ENCODE measurements at regions not wholly inside any gene's neighbourhood (a gene's known extent, or its start where the extent isn't known, plus 50 kb on each side); places are given as distances from the start of the nearest gene placed in this dataset.

- H3K4me3 Mint-ChIP-seq (ENCODE audit: unreplicated experiment), result no peak overlapping the region
- no TSS peak for BruUV-seq (replicated peaks)
- TF ChIP-seq CTCF (IDR thresholded peaks at IDR 0.05; ENCODE audit: unreplicated experiment), result no peak
- H3K27me3 Mint-ChIP-seq (ENCODE audit: insufficient read depth, unreplicated experiment), result no peaks in the 10 kb centered on the region
- intact Hi-C loops (cut with micrococcal nuclease), result no loop called here
- H3K36me3 Mint-ChIP-seq (ENCODE audit: insufficient read depth, unreplicated experiment), result peaks cover 4% of the 10 kb centered on the region
- peak; percentile 13 for DNase-seq (ENCODE audit: unreplicated experiment)
- H3K27ac Mint-ChIP-seq (ENCODE audit: low read depth, unreplicated experiment), result no peak overlapping the region
- POLR2A ChIA-PET, result interaction anchor here (1.0 to 1.4 kb wide), 3 partner anchors 27 to 65 kb away, joined by 3 to 4 read pairs (median 3); no protein-coding TSS in a partner anchor
- H3K9me3 Mint-ChIP-seq (ENCODE audit: unreplicated experiment), result no peaks in the 10 kb centered on the region
- H3K4me1 Mint-ChIP-seq (ENCODE audit: insufficient read depth, unreplicated experiment), result peaks cover 24% of the 10 kb centered on the region
- CTCF ChIA-PET, result interaction anchor here (1.1 kb wide), 1 partner anchor 22 kb away, joined by 3 read pairs; no protein-coding TSS in a partner anchor
These were observed 232.9 kb downstream of the SYK start for GRCh38 chr9:91034521-91034920.

GRCh38 chr9:91034976-91035824 is 233.6 kb downstream of the SYK start:
- intact Hi-C loops (cut with micrococcal nuclease), result no loop called here
- Mint-ChIP-seq H3K4me3 (ENCODE audit: unreplicated experiment) (no peak overlapping the region), H3K4me1 (ENCODE audit: insufficient read depth, unreplicated experiment) (peaks cover 24% of the 10 kb centered on the region), H3K27ac (ENCODE audit: low read depth, unreplicated experiment) (peak overlapping the region; percentile 66), H3K27me3 (ENCODE audit: insufficient read depth, unreplicated experiment) (no peaks in the 10 kb centered on the region), H3K9me3 (ENCODE audit: unreplicated experiment) (no peaks in the 10 kb centered on the region), H3K36me3 (ENCODE audit: insufficient read depth, unreplicated experiment) (peaks cover 4% of the 10 kb centered on the region)
- no peak for TF ChIP-seq CTCF (IDR thresholded peaks at IDR 0.05; ENCODE audit: unreplicated experiment)
- ChIA-PET POLR2A (interaction anchor here (0.7 to 1.4 kb wide), 5 partner anchors 11 to 64 kb away, joined by 3 to 4 read pairs (median 4); no protein-coding TSS in a partner anchor), CTCF (interaction anchor here (1.1 kb wide), 1 partner anchor 22 kb away, joined by 3 read pairs; no protein-coding TSS in a partner anchor)
- BruUV-seq (replicated peaks), result no TSS peak
- no peak for DNase-seq (ENCODE audit: unreplicated experiment)

GRCh38 chr9:91035825-91036208 is 234.2 kb downstream of the SYK start:
- H3K4me3 Mint-ChIP-seq (ENCODE audit: unreplicated experiment), result no peak overlapping the region
- ChIA-PET CTCF (no interaction called here), POLR2A (interaction anchor here (0.7 to 1.2 kb wide), 2 partner anchors 12 to 21 kb away, joined by 4 read pairs; no protein-coding TSS in a partner anchor)
- DNase-seq (ENCODE audit: unreplicated experiment), result no peak
- no TSS peak for BruUV-seq (replicated peaks)
- intact Hi-C loops (cut with micrococcal nuclease), result loop anchor here (2.0 kb wide), 1 partner anchor 397 kb away; no protein-coding TSS in a partner anchor
- H3K36me3 Mint-ChIP-seq (ENCODE audit: insufficient read depth, unreplicated experiment), result peaks cover 4% of the 10 kb centered on the region
- peak overlapping the region; percentile 66 for H3K27ac Mint-ChIP-seq (ENCODE audit: low read depth, unreplicated experiment)
- H3K27me3 Mint-ChIP-seq (ENCODE audit: insufficient read depth, unreplicated experiment), result no peaks in the 10 kb centered on the region
- H3K9me3 Mint-ChIP-seq (ENCODE audit: unreplicated experiment), result no peaks in the 10 kb centered on the region
- TF ChIP-seq CTCF (IDR thresholded peaks at IDR 0.05; ENCODE audit: unreplicated experiment), result no peak
- H3K4me1 Mint-ChIP-seq (ENCODE audit: insufficient read depth, unreplicated experiment), result peaks cover 24% of the 10 kb centered on the region

- no peak overlapping the region for H3K27ac Mint-ChIP-seq (ENCODE audit: low read depth, unreplicated experiment)
- DNase-seq (ENCODE audit: unreplicated experiment), result no peak
- no peaks in the 10 kb centered on the region for H3K9me3 Mint-ChIP-seq (ENCODE audit: unreplicated experiment)
- TF ChIP-seq CTCF (IDR thresholded peaks at IDR 0.05; ENCODE audit: unreplicated experiment), result no peak
- intact Hi-C loops (cut with micrococcal nuclease), result loop anchor here (2.0 kb wide), 1 partner anchor 396 kb away; no protein-coding TSS in a partner anchor
- POLR2A ChIA-PET, result interaction anchor here (1.2 kb wide), 1 partner anchor 20 kb away, joined by 4 read pairs; no protein-coding TSS in a partner anchor
- no peaks in the 10 kb centered on the region for H3K27me3 Mint-ChIP-seq (ENCODE audit: insufficient read depth, unreplicated experiment)
- peaks cover 4% of the 10 kb centered on the region for H3K36me3 Mint-ChIP-seq (ENCODE audit: insufficient read depth, unreplicated experiment)
- BruUV-seq (replicated peaks), result no TSS peak
- CTCF ChIA-PET, result interaction anchor here (1.1 kb wide), 1 partner anchor 375 kb away, joined by 4 read pairs; no protein-coding TSS in a partner anchor
- H3K4me1 Mint-ChIP-seq (ENCODE audit: insufficient read depth, unreplicated experiment), result peaks cover 24% of the 10 kb centered on the region
- no peak overlapping the region for H3K4me3 Mint-ChIP-seq (ENCODE audit: unreplicated experiment)
These were observed 234.7 kb downstream of the SYK start for GRCh38 chr9:91036356-91036755.

All from MCF 10A (cell line).